HL-60 (cell line): ENCODE measurements at regions not wholly inside any gene's neighbourhood (a gene's known extent, or its start where the extent isn't known, plus 50 kb on each side); places are given as distances from the start of the nearest gene placed in this dataset.

ENCODE experiments used
- DNase-seq, 2 experiments: peaks; one replicate each; pipeline ENCODE4 v3.0.0-alpha.2; 2010 to 2020; ENCODE audit warnings: low read depth in 1 of 2, low spot score in 1 of 2
- H3K27ac ChIP-seq: fragments of 250-450 bp; sonication (Bioruptor Pico); replicated peaks from 2 replicates; pipeline ENCODE4 v1.5.1; 2020; ENCODE audit warnings: mild to moderate bottlenecking, moderate library complexity
- H3K27me3 ChIP-seq: fragments of 250-450 bp; sonication (Bioruptor Pico); 2 replicates; pipeline ENCODE4 v1.5.1; 2021; ENCODE audit warnings: mild to moderate bottlenecking, moderate library complexity; ENCODE audit not compliant: insufficient read depth, poor library complexity, severe bottlenecking
- H3K4me3 ChIP-seq: replicated peaks from 2 replicates; pipeline ENCODE4 v1.5.1; 2011; ENCODE audit warnings: mild to moderate bottlenecking, control low read depth, low read length; ENCODE audit not compliant: insufficient read depth
- CTCF ChIP-seq: IDR thresholded peaks from one replicate; pipeline ENCODE4 v1.5.1; 2011; ENCODE audit warnings: low read length, control low read depth, inconsistent platforms; ENCODE audit not compliant: insufficient read depth
- GABPA ChIP-seq: IDR thresholded peaks from 2 replicates; pipeline ENCODE4 v1.6.1; 2012; ENCODE audit warnings: low read depth
- POLR2AphosphoS5 ChIP-seq: IDR thresholded peaks from 2 replicates; pipeline ENCODE4 v1.6.1; 2012; ENCODE audit warnings: low read depth
- REST ChIP-seq: IDR thresholded peaks from 2 replicates; pipeline ENCODE4 v1.6.1; 2012; ENCODE audit warnings: low read depth; ENCODE audit not compliant: insufficient replicate concordance
- SPI1 ChIP-seq: IDR thresholded peaks from 2 replicates; pipeline ENCODE4 v1.6.1; 2012; ENCODE audit warnings: low read depth, mild to moderate bottlenecking, borderline replicate concordance

- TF ChIP-seq POLR2AphosphoS5 (no peak), REST (no peak)
- no peak for DNase-seq
- Histone ChIP-seq H3K27me3 (no peaks in the 10 kb centered on the region), H3K4me3 (no peak overlapping the region), H3K27ac (no peak overlapping the region)
These were observed 154.6 kb downstream of the SLC30A10 start for GRCh38 chr1:219773775-219774174.

- TF ChIP-seq POLR2AphosphoS5 (no peak), REST (no peak), GABPA (no peak), CTCF (no peak)
- no peak overlapping the region for H3K4me3 ChIP-seq
- no peak for DNase-seq
- no peak overlapping the region for H3K27ac ChIP-seq
- no peaks in the 10 kb centered on the region for H3K27me3 ChIP-seq
These were observed 155.2 kb downstream of the SLC30A10 start for GRCh38 chr1:219773110-219773509.

- H3K4me3 ChIP-seq = no peak overlapping the region
- H3K27me3 ChIP-seq = no peaks in the 10 kb centered on the region
- no peak for DNase-seq
- no peak overlapping the region for H3K27ac ChIP-seq
- no peak for TF ChIP-seq CTCF
- no peak for TF ChIP-seq REST
- no peak for TF ChIP-seq SPI1
- TF ChIP-seq GABPA = no peak
- no peak for TF ChIP-seq POLR2AphosphoS5
These were observed 155.9 kb downstream of the SLC30A10 start for GRCh38 chr1:219772265-219773036.
